ENCODE measurements at regions not wholly inside any gene's neighbourhood (a gene's known extent, or its start where the extent isn't known, plus 50 kb on each side); places are given as distances from the start of the nearest gene placed in this dataset.

- ATAC-seq (peak; percentile 67), DNase-seq (ENCODE audit: low spot score) (no peak)
- no peak overlapping the region for H3K4me3 Mint-ChIP-seq
- H3K27me3 Mint-ChIP-seq (ENCODE audit: low read depth) = peaks cover 3% of the 10 kb centered on the region; the same call in 1 of the 2 replicates
- H3K36me3 Mint-ChIP-seq = peaks cover 4% of the 10 kb centered on the region
- H3K27ac Mint-ChIP-seq = no peak overlapping the region
- no peak for TF ChIP-seq GRHL2 (CRISPR knock-in tag; IDR thresholded peaks at IDR 0.05; ENCODE audit: insufficient replicate concordance, severe bottlenecking)
- no peak for TF ChIP-seq KAT7 (CRISPR knock-in tag; IDR thresholded peaks at IDR 0.05; ENCODE audit: borderline replicate concordance)
- TF ChIP-seq TP53 (CRISPR knock-in tag; IDR thresholded peaks at IDR 0.05) = no peak
- no peak for TF ChIP-seq MXD4 (CRISPR knock-in tag; IDR thresholded peaks at IDR 0.05; ENCODE audit: borderline replicate concordance)
- no peak for TF ChIP-seq TEAD4 (CRISPR knock-in tag; IDR thresholded peaks at IDR 0.05)
- no peak for TF ChIP-seq SMAD3 (CRISPR knock-in tag; IDR thresholded peaks at IDR 0.05; ENCODE audit: borderline replicate concordance)
- no peak for TF ChIP-seq ZNF121 (CRISPR knock-in tag; IDR thresholded peaks at IDR 0.05)
- TF ChIP-seq ATF3 (CRISPR knock-in tag; conservative IDR thresholded peaks at IDR 0.05) = no peak
- no peak for TF ChIP-seq FOXJ3 (CRISPR knock-in tag; IDR thresholded peaks at IDR 0.05; ENCODE audit: borderline replicate concordance)
- no peak for TF ChIP-seq CREB1 (CRISPR knock-in tag; IDR thresholded peaks at IDR 0.05)
- TF ChIP-seq NFYB (CRISPR knock-in tag; conservative IDR thresholded peaks at IDR 0.05; ENCODE audit: low read depth) = no peak
- TF ChIP-seq, protein P1, sequence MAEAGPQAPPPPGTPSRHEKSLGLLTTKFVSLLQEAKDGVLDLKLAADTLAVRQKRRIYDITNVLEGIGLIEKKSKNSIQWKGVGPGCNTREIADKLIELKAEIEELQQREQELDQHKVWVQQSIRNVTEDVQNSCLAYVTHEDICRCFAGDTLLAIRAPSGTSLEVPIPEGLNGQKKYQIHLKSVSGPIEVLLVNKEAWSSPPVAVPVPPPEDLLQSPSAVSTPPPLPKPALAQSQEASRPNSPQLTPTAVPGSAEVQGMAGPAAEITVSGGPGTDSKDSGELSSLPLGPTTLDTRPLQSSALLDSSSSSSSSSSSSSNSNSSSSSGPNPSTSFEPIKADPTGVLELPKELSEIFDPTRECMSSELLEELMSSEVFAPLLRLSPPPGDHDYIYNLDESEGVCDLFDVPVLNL (CRISPR knock-in tag; IDR thresholded peaks at IDR 0.05; ENCODE audit: borderline replicate concordance, low read depth) = no peak
- TF ChIP-seq, protein P2, sequence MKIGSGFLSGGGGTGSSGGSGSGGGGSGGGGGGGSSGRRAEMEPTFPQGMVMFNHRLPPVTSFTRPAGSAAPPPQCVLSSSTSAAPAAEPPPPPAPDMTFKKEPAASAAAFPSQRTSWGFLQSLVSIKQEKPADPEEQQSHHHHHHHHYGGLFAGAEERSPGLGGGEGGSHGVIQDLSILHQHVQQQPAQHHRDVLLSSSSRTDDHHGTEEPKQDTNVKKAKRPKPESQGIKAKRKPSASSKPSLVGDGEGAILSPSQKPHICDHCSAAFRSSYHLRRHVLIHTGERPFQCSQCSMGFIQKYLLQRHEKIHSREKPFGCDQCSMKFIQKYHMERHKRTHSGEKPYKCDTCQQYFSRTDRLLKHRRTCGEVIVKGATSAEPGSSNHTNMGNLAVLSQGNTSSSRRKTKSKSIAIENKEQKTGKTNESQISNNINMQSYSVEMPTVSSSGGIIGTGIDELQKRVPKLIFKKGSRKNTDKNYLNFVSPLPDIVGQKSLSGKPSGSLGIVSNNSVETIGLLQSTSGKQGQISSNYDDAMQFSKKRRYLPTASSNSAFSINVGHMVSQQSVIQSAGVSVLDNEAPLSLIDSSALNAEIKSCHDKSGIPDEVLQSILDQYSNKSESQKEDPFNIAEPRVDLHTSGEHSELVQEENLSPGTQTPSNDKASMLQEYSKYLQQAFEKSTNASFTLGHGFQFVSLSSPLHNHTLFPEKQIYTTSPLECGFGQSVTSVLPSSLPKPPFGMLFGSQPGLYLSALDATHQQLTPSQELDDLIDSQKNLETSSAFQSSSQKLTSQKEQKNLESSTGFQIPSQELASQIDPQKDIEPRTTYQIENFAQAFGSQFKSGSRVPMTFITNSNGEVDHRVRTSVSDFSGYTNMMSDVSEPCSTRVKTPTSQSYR (CRISPR knock-in tag; IDR thresholded peaks at IDR 0.05) = no peak
- TF ChIP-seq E2F5 (CRISPR knock-in tag; IDR thresholded peaks at IDR 0.05) = no peak
- no peak for TF ChIP-seq ZNF138 (CRISPR knock-in tag; conservative IDR thresholded peaks at IDR 0.05)
- no peak for TF ChIP-seq ZNF219 (CRISPR knock-in tag; IDR thresholded peaks at IDR 0.05; ENCODE audit: borderline replicate concordance)
- ChIA-PET POLR2A (no interaction called here), CTCF (no interaction called here)
- peaks cover 17% of the 10 kb centered on the region for H3K9me3 Mint-ChIP-seq
- peaks cover 5% of the 10 kb centered on the region for H3K4me1 Mint-ChIP-seq
Observed at GRCh38 chr3:23152989-23153388, 50.1 kb upstream of the UBE2E2 start.

Data from WTC11 (cell line).